SK-N-SH (cell line): ENCODE measurements at regions not wholly inside any gene's neighbourhood (a gene's known extent, or its start where the extent isn't known, plus 50 kb on each side); places are given as distances from the start of the nearest gene placed in this dataset.

ENCODE experiments used
- CTCF ChIA-PET: fragments of 300-600, 350-600 bp; formaldehyde crosslinking; extraction: SDS; loops from one replicate; lab custom pipeline; 2021; lab: Yijun Ruan, JAX
- POLR2A ChIA-PET: fragments of 350-600 bp; sonication (Branson Sonifier 250); formaldehyde crosslinking; extraction: SDS; loops from one replicate; lab custom pipeline; 2020; ENCODE audit warnings: antibody characterized with exemption, inconsistent platforms; lab: Yijun Ruan, JAX
- DNase-seq: peaks from one replicate; pipeline ENCODE4 v3.0.0; 2012
- H2AFZ ChIP-seq: fragments of 200-600 bp; sonication (generic); 2 replicates; pipeline ENCODE4 v1.8.1; 2016; ENCODE audit warnings: antibody characterized with exemption, mild to moderate bottlenecking, low read depth
- H3F3A ChIP-seq: fragments of 200-600 bp; sonication (generic); replicated peaks from 2 replicates; pipeline ENCODE3; 2016; ENCODE audit warnings: antibody characterized with exemption, mild to moderate bottlenecking; ENCODE audit not compliant: insufficient read depth
- H3K27ac ChIP-seq, 2 experiments: fragments of 200-500 bp in 1 of 2; fragments of 200-600 bp in 1 of 2; sonication (Bioruptor generic) in 1 of 2; sonication (generic), shearing (Covaris generic) in 1 of 2; 2 replicates each; pipeline versions ENCODE4 v1.5.1 to v1.6.1; 2014 to 2016; ENCODE audit warnings: low read depth in 2 of 2, inconsistent platforms in 1 of 2, low read length in 1 of 2, mild to moderate bottlenecking in 1 of 2, mixed read lengths in 1 of 2
- H3K27me3 ChIP-seq: fragments of 200-600 bp; sonication (generic), shearing (Covaris generic); 2 replicates; pipeline ENCODE4 v1.6.1; 2016; ENCODE audit warnings: mixed run types; ENCODE audit not compliant: insufficient read depth
- H3K36me3 ChIP-seq, 2 experiments: fragments of 200-500 bp in 1 of 2; fragments of 200-600 bp in 1 of 2; sonication (Bioruptor generic) in 1 of 2; sonication (generic) in 1 of 2; replicated peaks in 1 of 2; 2 replicates each; pipeline versions ENCODE3 to v1.5.1; 2014 to 2016; ENCODE audit warnings: low read length in 1 of 2, mild to moderate bottlenecking in 1 of 2; ENCODE audit not compliant: insufficient read depth in 2 of 2, control insufficient read depth in 1 of 2
- H3K4me1 ChIP-seq, 2 experiments: fragments of 200-500 bp in 1 of 2; fragments of 200-600 bp in 1 of 2; sonication (Bioruptor generic) in 1 of 2; sonication (generic), shearing (Covaris generic) in 1 of 2; 2 replicates each; pipeline versions ENCODE4 v1.5.1 to v1.6.1; 2014 to 2016; ENCODE audit warnings: low read depth in 1 of 2, low read length in 1 of 2, mixed run types in 1 of 2; ENCODE audit not compliant: insufficient read depth in 2 of 2, control insufficient read depth in 1 of 2
- H3K4me2 ChIP-seq: fragments of 200-600 bp; sonication (generic), shearing (Covaris generic); 2 replicates; pipeline ENCODE4 v1.6.1; 2017; ENCODE audit warnings: mixed run types
- H3K4me3 ChIP-seq, 2 experiments: fragments of 200-500 bp in 1 of 2; fragments of 200-600 bp in 1 of 2; sonication (Bioruptor generic) in 1 of 2; sonication (generic), shearing (Covaris generic) in 1 of 2; 2 replicates each; pipeline versions ENCODE4 v1.5.1 to v1.8.1; 2014 to 2016; ENCODE audit warnings: low read depth in 2 of 2, inconsistent platforms in 1 of 2, low read length in 1 of 2, mild to moderate bottlenecking in 1 of 2, mixed read lengths in 1 of 2, moderate library complexity in 1 of 2
- H3K79me2 ChIP-seq: fragments of 200-600 bp; sonication (generic); 2 replicates; pipeline ENCODE4 v1.8.1; 2017; ENCODE audit warnings: mild to moderate bottlenecking; ENCODE audit not compliant: insufficient read depth
- H3K9ac ChIP-seq: fragments of 200-600 bp; sonication (generic); 2 replicates; pipeline ENCODE4 v1.6.1; 2017; ENCODE audit warnings: mixed run types
- H3K9me2 ChIP-seq: fragments of 200-600 bp; sonication (generic); 2 replicates; pipeline ENCODE4 v1.6.1; 2017; ENCODE audit warnings: mixed run types
- H3K9me3 ChIP-seq: fragments of 200-600 bp; sonication (generic); 2 replicates; pipeline ENCODE4 v1.6.1; 2017; ENCODE audit warnings: mixed run types, mild to moderate bottlenecking, moderate library complexity
- H4K20me1 ChIP-seq: fragments of 200-600 bp; sonication (generic); 2 replicates; pipeline ENCODE4 v1.6.1; 2017; ENCODE audit warnings: mild to moderate bottlenecking, mixed run types; ENCODE audit not compliant: insufficient read depth
- CHD2 ChIP-seq: fragments of 150-350 bp; IDR thresholded peaks from 2 replicates; pipeline ENCODE4 v1.6.1; 2018; ENCODE audit warnings: low read length; ENCODE audit not compliant: partially characterized antibody
- CTCF ChIP-seq: fragments of 200-600 bp; sonication (generic); IDR thresholded peaks from 2 replicates; pipeline ENCODE4 v1.6.1; 2017; ENCODE audit warnings: antibody characterized with exemption, mild to moderate bottlenecking, moderate library complexity
- ELF1 ChIP-seq: IDR thresholded peaks from 2 replicates; pipeline ENCODE4 v1.4.0; 2012
- EP300 ChIP-seq, 2 experiments: IDR thresholded peaks; 2 replicates each; pipeline versions ENCODE4 v1.4.0 to v1.6.1; 2012; ENCODE audit warnings: borderline replicate concordance in 1 of 2, low read depth in 1 of 2, low read length in 1 of 2
- FOSL2 ChIP-seq: IDR thresholded peaks from 2 replicates; pipeline ENCODE4 v1.4.0; 2012; ENCODE audit warnings: low read depth, mild to moderate bottlenecking, moderate library complexity, borderline replicate concordance
- FOXM1 ChIP-seq: IDR thresholded peaks from 2 replicates; pipeline ENCODE4 v1.4.0; 2012; ENCODE audit warnings: low read depth, mild to moderate bottlenecking
- GABPA ChIP-seq: IDR thresholded peaks from 2 replicates; pipeline ENCODE4 v1.4.0; 2012; ENCODE audit warnings: low read depth, mild to moderate bottlenecking
- JUND ChIP-seq: IDR thresholded peaks from 2 replicates; pipeline ENCODE4 v1.4.0; 2012
- MAX ChIP-seq: IDR thresholded peaks from 2 replicates; pipeline ENCODE4 v1.4.0; 2012; ENCODE audit warnings: low read depth
- MEF2A ChIP-seq: IDR thresholded peaks from 2 replicates; pipeline ENCODE4 v1.4.0; 2012; ENCODE audit warnings: low read depth, borderline replicate concordance
- MXI1 ChIP-seq: IDR thresholded peaks from 2 replicates; pipeline ENCODE4 v1.6.1; 2012; ENCODE audit warnings: mild to moderate bottlenecking, low read depth, low read length, improper control_type of control experiment
- NRF1 ChIP-seq: IDR thresholded peaks from 2 replicates; pipeline ENCODE4 v1.6.1; 2012; ENCODE audit warnings: low read depth, mild to moderate bottlenecking, low read length
- PBX3 ChIP-seq: IDR thresholded peaks from 2 replicates; pipeline ENCODE4; 2012
- RAD21 ChIP-seq: IDR thresholded peaks from 2 replicates; pipeline ENCODE4 v1.6.1; 2012; ENCODE audit warnings: mild to moderate bottlenecking, low read length
- RCOR1 ChIP-seq: fragments of 150-350 bp; IDR thresholded peaks from 2 replicates; pipeline ENCODE4 v1.6.1; 2017; ENCODE audit warnings: antibody characterized with exemption, low read length
- RFX5 ChIP-seq: IDR thresholded peaks from 2 replicates; pipeline ENCODE4 v1.6.1; 2012; ENCODE audit warnings: mild to moderate bottlenecking, improper control_type of control experiment, low read length
- RXRA ChIP-seq: IDR thresholded peaks from 2 replicates; pipeline ENCODE4 v1.4.0; 2012; ENCODE audit warnings: low read depth, mild to moderate bottlenecking, borderline replicate concordance
- SIN3A ChIP-seq: IDR thresholded peaks from 2 replicates; pipeline ENCODE4 v1.6.1; 2012; ENCODE audit warnings: low read depth, mild to moderate bottlenecking, low read length, moderate library complexity, borderline replicate concordance
- TAF1 ChIP-seq: IDR thresholded peaks from 2 replicates; pipeline ENCODE4 v1.6.1; 2012; ENCODE audit warnings: low read depth, mild to moderate bottlenecking, low read length, moderate library complexity, borderline replicate concordance
- TCF12 ChIP-seq: IDR thresholded peaks from 2 replicates; pipeline ENCODE4 v1.4.0; 2012
- TEAD4 ChIP-seq: IDR thresholded peaks from 2 replicates; pipeline ENCODE4 v1.4.0; 2012; ENCODE audit warnings: mild to moderate bottlenecking, borderline replicate concordance; ENCODE audit not compliant: insufficient read depth
- USF1 ChIP-seq: IDR thresholded peaks from 2 replicates; pipeline ENCODE4 v1.4.0; 2012; ENCODE audit warnings: low read depth, borderline replicate concordance
- YY1 ChIP-seq: IDR thresholded peaks from 2 replicates; pipeline ENCODE4 v1.4.0; 2012; ENCODE audit warnings: low read depth, mild to moderate bottlenecking
- ZBTB33 ChIP-seq: IDR thresholded peaks from 2 replicates; pipeline ENCODE4 v1.4.0; 2012; ENCODE audit warnings: low read depth, borderline replicate concordance
- WGBS: methylation state at CpG from one replicate; pipeline ENCODE4 v1.1.6; 2017; ENCODE audit warnings: low lambda C conversion rate; 5-methylcytosine and 5-hydroxymethylcytosine counted together

- H3K36me3 ChIP-seq = no peaks in the 10 kb centered on the region
- no peaks in the 10 kb centered on the region for H3K9me3 ChIP-seq
- no peak overlapping the region for H3K9ac ChIP-seq
- no peak overlapping the region for H3K4me3 ChIP-seq
- H2AFZ ChIP-seq = no peak overlapping the region
- H3K27ac ChIP-seq = no peak overlapping the region
- no peaks in the 10 kb centered on the region for H3K79me2 ChIP-seq
- no peaks in the 10 kb centered on the region for H3K9me2 ChIP-seq
- CTCF ChIA-PET = interaction anchor here (0.8 kb wide), 1 partner anchor 11 kb away, joined by 4 read pairs; no protein-coding TSS in a partner anchor
- POLR2A ChIA-PET = no interaction called here
- no peaks in the 10 kb centered on the region for H3F3A ChIP-seq
- DNase-seq = no peak
- 26% methylated on average over 4 of the region's 4 CpGs for WGBS
- no peak for TF ChIP-seq MXI1
- no peak for TF ChIP-seq MEF2A
- TF ChIP-seq GABPA = no peak
- TF ChIP-seq EP300 (IDR thresholded peaks at IDR 0.05; ENCODE audit: borderline replicate concordance in 1 of 2, low read depth in 1 of 2, low read length in 1 of 2) = no peak
- TF ChIP-seq JUND = no peak
- no peak for TF ChIP-seq TEAD4
- no peak for TF ChIP-seq TCF12
- no peak for TF ChIP-seq FOXM1
- no peak for TF ChIP-seq MAX
- TF ChIP-seq CTCF = no peak
- TF ChIP-seq PBX3 = no peak
- TF ChIP-seq RXRA = no peak
- no peak for TF ChIP-seq CHD2
- TF ChIP-seq RCOR1 = no peak
- no peak for TF ChIP-seq FOSL2
- no peak for TF ChIP-seq TAF1
- TF ChIP-seq YY1 = no peak
- TF ChIP-seq NRF1 = no peak
- H3K4me1 ChIP-seq = no peaks in the 10 kb centered on the region
- no peak overlapping the region for H3K4me2 ChIP-seq
- H4K20me1 ChIP-seq = no peaks in the 10 kb centered on the region
- no peaks in the 10 kb centered on the region for H3K27me3 ChIP-seq
These were observed 232.6 kb upstream of the IRX3 start for GRCh38 chr16:54519161-54519695.

- no peaks in the 10 kb centered on the region for H3F3A ChIP-seq
- ChIA-PET CTCF (no interaction called here), POLR2A (no interaction called here)
- H4K20me1 ChIP-seq = no peaks in the 10 kb centered on the region
- no peaks in the 10 kb centered on the region for H3K4me1 ChIP-seq
- no peaks in the 10 kb centered on the region for H3K36me3 ChIP-seq
- no peak for DNase-seq
- H2AFZ ChIP-seq = no peak overlapping the region
- no peak overlapping the region for H3K4me3 ChIP-seq
- no peaks in the 10 kb centered on the region for H3K9me2 ChIP-seq
- no peak overlapping the region for H3K9ac ChIP-seq
- H3K79me2 ChIP-seq = no peaks in the 10 kb centered on the region
- no peaks in the 10 kb centered on the region for H3K27me3 ChIP-seq
- WGBS = 31% methylated on average over 6 of the region's 6 CpGs
- H3K9me3 ChIP-seq = no peaks in the 10 kb centered on the region
- H3K4me2 ChIP-seq = no peak overlapping the region
- H3K27ac ChIP-seq = no peak overlapping the region
- TF ChIP-seq GABPA = no peak
- TF ChIP-seq RFX5 = no peak
- TF ChIP-seq ZBTB33 = no peak
- TF ChIP-seq JUND = no peak
- TF ChIP-seq RAD21 = no peak
- TF ChIP-seq RXRA = no peak
- no peak for TF ChIP-seq FOXM1
- TF ChIP-seq MEF2A = no peak
- no peak for TF ChIP-seq USF1
- TF ChIP-seq SIN3A = no peak
- no peak for TF ChIP-seq EP300 (IDR thresholded peaks at IDR 0.05; ENCODE audit: borderline replicate concordance in 1 of 2, low read depth in 1 of 2, low read length in 1 of 2)
- no peak for TF ChIP-seq ELF1
These were observed 230.6 kb upstream of the IRX3 start for GRCh38 chr16:54517181-54517580.
